OCI-LY3 (cell line): ENCODE measurements at regions not wholly inside any gene's neighbourhood (a gene's known extent, or its start where the extent isn't known, plus 50 kb on each side); places are given as distances from the start of the nearest gene placed in this dataset.

Experiments
- CTCF ChIP-seq: fragments of 200-600, 300-600 bp; sonication (generic); IDR thresholded peaks from 2 replicates; pipeline ENCODE4 v1.5.1; 2014; ENCODE audit warnings: antibody characterized with exemption, low read length, low read depth
- EZH2phosphoT487 ChIP-seq: fragments of 200-600 bp; shearing (Covaris generic); IDR thresholded peaks from 2 replicates; pipeline ENCODE4 v1.6.1; 2018; ENCODE audit warnings: antibody characterized with exemption, mixed run types, low read depth

DNA sequence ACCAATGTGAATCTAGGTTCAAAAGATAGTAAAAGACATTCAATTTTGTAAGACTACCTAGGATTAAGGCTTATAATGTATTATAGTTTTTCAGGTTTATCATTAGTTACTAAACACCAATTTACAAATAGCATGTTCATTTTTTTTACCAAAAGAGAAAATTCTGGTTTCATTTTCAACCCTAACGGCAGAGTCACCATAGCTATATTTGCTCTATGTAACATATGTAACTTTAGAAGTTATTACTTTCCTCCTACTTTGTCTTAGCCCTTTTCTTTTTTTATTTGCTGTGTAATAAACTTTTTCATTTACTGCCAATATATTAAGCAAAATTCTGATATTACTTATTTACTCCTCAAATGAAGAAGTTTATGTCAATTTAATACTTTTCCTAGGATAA lies 639.6 kb downstream of the ARAP2 start:
- TF ChIP-seq CTCF = no peak
- TF ChIP-seq EZH2phosphoT487 = no peak
